Panc1 (cell line): ENCODE measurements at regions not wholly inside any gene's neighbourhood (a gene's known extent, or its start where the extent isn't known, plus 50 kb on each side); places are given as distances from the start of the nearest gene placed in this dataset.

ENCODE experiments used
- CTCF ChIP-seq: fragments of 450-650 bp; IDR thresholded peaks from 2 replicates; pipeline ENCODE4 v1.5.1; 2017; ENCODE audit warnings: mild to moderate bottlenecking
- POLR2AphosphoS5 ChIP-seq: IDR thresholded peaks from 2 replicates; pipeline ENCODE4 v1.6.1; 2012; ENCODE audit warnings: mild to moderate bottlenecking, low read depth, low read length, moderate library complexity
- REST ChIP-seq, 2 experiments: IDR thresholded peaks; 2 replicates each; pipeline ENCODE4 v1.6.1; 2011 to 2012; ENCODE audit warnings: low read depth in 2 of 2, control low read depth in 1 of 2, low read length in 1 of 2, mild to moderate bottlenecking in 1 of 2, moderate library complexity in 1 of 2; ENCODE audit not compliant: insufficient read depth in 1 of 2
- SIN3A ChIP-seq: IDR thresholded peaks from 2 replicates; pipeline ENCODE4 v1.6.1; 2012; ENCODE audit warnings: low read depth, mild to moderate bottlenecking, low read length, moderate library complexity, borderline replicate concordance; ENCODE audit not compliant: insufficient read depth
- TCF7L2 ChIP-seq: IDR thresholded peaks from 2 replicates; pipeline ENCODE4 v1.6.1; 2011; ENCODE audit warnings: mild to moderate bottlenecking, low read depth, low read length, inconsistent platforms

GRCh38 chr2:20937353-20937752 is 106.5 kb downstream of the APOB start:
- TF ChIP-seq CTCF (no peak), POLR2AphosphoS5 (no peak), SIN3A (no peak), REST (IDR thresholded peaks at IDR 0.05; ENCODE audit: insufficient read depth in 1 of 2, low read depth in 2 of 2, low read length in 1 of 2) (no peak), TCF7L2 (no peak)
